NT2/D1 (cell line): ENCODE measurements at regions not wholly inside any gene's neighbourhood (a gene's known extent, or its start where the extent isn't known, plus 50 kb on each side); places are given as distances from the start of the nearest gene placed in this dataset.

Source experiments
- SUZ12 ChIP-seq: IDR thresholded peaks from 2 replicates; pipeline ENCODE4 v1.6.1; 2011; ENCODE audit not compliant: insufficient read length, insufficient read depth; ENCODE audit errors: extremely low read depth
- YY1 ChIP-seq: IDR thresholded peaks from 2 replicates; pipeline ENCODE4 v1.6.1; 2011; ENCODE audit not compliant: insufficient read length, insufficient read depth
- ZNF274 ChIP-seq: IDR thresholded peaks from 2 replicates; pipeline ENCODE4 v1.6.1; 2011; ENCODE audit warnings: mild to moderate bottlenecking, low read depth, low read length

DNA sequence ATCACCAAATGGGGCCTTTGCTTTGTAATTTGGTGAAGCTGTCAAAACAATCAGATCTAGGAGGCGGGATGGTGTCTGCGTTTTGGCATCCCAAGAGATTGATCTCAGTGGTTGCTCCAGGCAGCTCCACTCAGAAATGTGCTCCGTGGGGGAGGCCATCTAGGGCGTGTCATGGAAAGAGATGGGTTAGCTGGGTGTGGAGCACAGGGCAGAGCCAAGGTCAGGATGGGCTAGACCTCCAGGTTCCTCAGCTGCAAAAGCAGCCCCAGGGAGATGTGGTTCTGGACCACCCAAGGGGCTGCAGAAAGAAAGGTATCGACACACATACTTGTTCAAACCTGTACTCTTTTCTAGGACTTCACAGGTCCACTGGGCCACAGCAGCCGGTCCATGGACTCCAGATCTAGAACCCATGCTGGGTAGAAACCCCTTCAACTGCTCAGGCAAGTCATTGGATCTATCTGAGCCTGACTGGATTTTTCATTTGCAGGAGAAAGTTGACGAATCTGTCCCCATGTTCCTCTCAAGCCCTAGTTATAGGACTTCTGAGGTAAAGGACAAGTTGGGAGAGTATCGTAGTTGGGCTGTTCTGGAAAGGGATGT is 270.2 kb upstream of the RPL38 start:
- TF ChIP-seq ZNF274, result no peak
- no peak for TF ChIP-seq YY1
- TF ChIP-seq SUZ12, result no peak
